CD4-positive, alpha-beta T cell treated with Interleukin-4 for 4 hours (primary cell): ENCODE measurements at regions not wholly inside any gene's neighbourhood (a gene's known extent, or its start where the extent isn't known, plus 50 kb on each side); places are given as distances from the start of the nearest gene placed in this dataset.

Source experiments
- DNase-seq: peaks from one replicate; pipeline ENCODE4 v3.0.0-alpha.2; 2020

GRCh38 chr13:50670847-50671496 is 172.5 kb downstream of the DLEU7 start:
- no peak for DNase-seq

GRCh38 chr13:50671497-50671850 is 172.0 kb downstream of the DLEU7 start:
- no peak for DNase-seq

- DNase-seq = no peak
Measured at GRCh38 chr13:50672025-50672424, 171.5 kb downstream of the DLEU7 start.

- no peak for DNase-seq
Measured at GRCh38 chr13:50675651-50676050, 167.8 kb downstream of the DLEU7 start.

- DNase-seq = peak; percentile 6
Measured at GRCh38 chr13:50676602-50677001, 166.9 kb downstream of the DLEU7 start.

- DNase-seq = no peak
Measured at GRCh38 chr13:50677258-50677657, 166.2 kb downstream of the DLEU7 start.

GRCh38 chr13:50677687-50678463 is 165.6 kb downstream of the DLEU7 start:
- no peak for DNase-seq

GRCh38 chr13:50678464-50679162 is 164.9 kb downstream of the DLEU7 start:
- no peak for DNase-seq

GRCh38 chr13:50679321-50679720 is 164.2 kb downstream of the DLEU7 start:
- DNase-seq = no peak

- DNase-seq = no peak
Measured at GRCh38 chr13:50682002-50682401, 161.5 kb downstream of the DLEU7 start.

- no peak for DNase-seq
Measured at GRCh38 chr13:50682966-50683365, 160.5 kb downstream of the DLEU7 start.

GRCh38 chr13:50684366-50684765 is 159.1 kb downstream of the DLEU7 start:
- DNase-seq = no peak

GRCh38 chr13:50685491-50685890 is 158.0 kb downstream of the DLEU7 start:
- no peak for DNase-seq

GRCh38 chr13:50685956-50686355 is 157.5 kb downstream of the DLEU7 start:
- no peak for DNase-seq

- no peak for DNase-seq
Measured at GRCh38 chr13:50686551-50686950, 156.9 kb downstream of the DLEU7 start.

- no peak for DNase-seq
Measured at GRCh38 chr13:50687545-50687944, 155.9 kb downstream of the DLEU7 start.

- DNase-seq = no peak
Measured at GRCh38 chr13:50690006-50690405, 153.5 kb downstream of the DLEU7 start.

GRCh38 chr13:50691176-50691680 is 152.3 kb downstream of the DLEU7 start:
- DNase-seq = no peak

- no peak for DNase-seq
Measured at GRCh38 chr13:50691681-50692263, 151.7 kb downstream of the DLEU7 start.

GRCh38 chr13:50692396-50692915 is 151.0 kb downstream of the DLEU7 start:
- DNase-seq = no peak

- no peak for DNase-seq
Measured at GRCh38 chr13:50693727-50694126, 149.8 kb downstream of the DLEU7 start.

GRCh38 chr13:50697746-50698539 is 145.5 kb downstream of the DLEU7 start:
- no peak for DNase-seq
